Central memory CD8-positive, alpha-beta T cell (primary cell): ENCODE measurements at regions not wholly inside any gene's neighbourhood (a gene's known extent, or its start where the extent isn't known, plus 50 kb on each side); places are given as distances from the start of the nearest gene placed in this dataset.

Experiments used
- ATAC-seq: fragments of 150-1000 bp; cut with Tn5 transposase; replicated peaks from 2 replicates; pipeline ENCODE4 v1.10.0; 2022; ENCODE audit warnings: mild to moderate bottlenecking, moderate FRiP score, moderate number of reproducible peaks; ENCODE audit not compliant: poor library complexity, severe bottlenecking; ENCODE audit errors: extremely low read depth
- DNase-seq, 2 donors: peaks; one replicate each; pipeline ENCODE4 v3.0.0; 2021; ENCODE audit warnings: low spot score in 2 of 2
- H3K27ac Mint-ChIP-seq: one replicate; pipeline ENCODE4 v1.8.0; 2022; ENCODE audit warnings: low read depth, mild to moderate bottlenecking, moderate library complexity, mixed read lengths
- H3K27me3 Mint-ChIP-seq: one replicate; pipeline ENCODE4 v1.8.0; 2022; ENCODE audit warnings: mixed read lengths
- H3K36me3 Mint-ChIP-seq: one replicate; pipeline ENCODE4 v1.8.0; 2022; ENCODE audit warnings: mild to moderate bottlenecking, moderate library complexity, mixed read lengths; ENCODE audit not compliant: insufficient read depth
- H3K4me1 Mint-ChIP-seq: one replicate; pipeline ENCODE4 v1.8.0; 2022; ENCODE audit warnings: mixed read lengths
- H3K4me3 Mint-ChIP-seq: one replicate; pipeline ENCODE4 v1.8.0; 2022; ENCODE audit warnings: mild to moderate bottlenecking, moderate library complexity, mixed read lengths
- H3K9me3 Mint-ChIP-seq: one replicate; pipeline ENCODE4 v1.8.0; 2022; ENCODE audit warnings: mixed read lengths

- DNase-seq (no peak), ATAC-seq (no peak)
- H3K4me3 Mint-ChIP-seq, result no peak overlapping the region
- no peaks in the 10 kb centered on the region for H3K4me1 Mint-ChIP-seq
- H3K36me3 Mint-ChIP-seq, result no peaks in the 10 kb centered on the region
- H3K9me3 Mint-ChIP-seq, result no peaks in the 10 kb centered on the region
- no peaks in the 10 kb centered on the region for H3K27me3 Mint-ChIP-seq
- H3K27ac Mint-ChIP-seq, result no peak overlapping the region
Observed at GRCh38 chr9:14413812-14414211, 99.9 kb upstream of the NFIB start.

GRCh38 chr9:14412775-14413174 lies 98.8 kb upstream of the NFIB start:
- Mint-ChIP-seq H3K36me3 (no peaks in the 10 kb centered on the region), H3K4me3 (no peak overlapping the region), H3K9me3 (no peaks in the 10 kb centered on the region), H3K27me3 (no peaks in the 10 kb centered on the region), H3K27ac (no peak overlapping the region), H3K4me1 (no peaks in the 10 kb centered on the region)
- ATAC-seq, result no peak
- DNase-seq, result no peak

- Mint-ChIP-seq H3K36me3 (no peaks in the 10 kb centered on the region), H3K27me3 (no peaks in the 10 kb centered on the region), H3K9me3 (no peaks in the 10 kb centered on the region), H3K4me1 (no peaks in the 10 kb centered on the region), H3K4me3 (no peak overlapping the region), H3K27ac (no peak overlapping the region)
- ATAC-seq (no peak), DNase-seq (no peak)
Observed at GRCh38 chr9:14406463-14406862, 92.5 kb upstream of the NFIB start.

GRCh38 chr9:14405176-14405706 lies 91.3 kb upstream of the NFIB start:
- no peaks in the 10 kb centered on the region for H3K9me3 Mint-ChIP-seq
- no peak overlapping the region for H3K27ac Mint-ChIP-seq
- H3K4me3 Mint-ChIP-seq, result no peak overlapping the region
- no peaks in the 10 kb centered on the region for H3K27me3 Mint-ChIP-seq
- ATAC-seq (no peak), DNase-seq (no peak)
- H3K4me1 Mint-ChIP-seq, result no peaks in the 10 kb centered on the region
- H3K36me3 Mint-ChIP-seq, result no peaks in the 10 kb centered on the region

- Mint-ChIP-seq H3K4me3 (no peak overlapping the region), H3K27ac (no peak overlapping the region), H3K36me3 (no peaks in the 10 kb centered on the region), H3K9me3 (no peaks in the 10 kb centered on the region), H3K27me3 (no peaks in the 10 kb centered on the region), H3K4me1 (no peaks in the 10 kb centered on the region)
- DNase-seq, result no peak
- ATAC-seq, result no peak
Observed at GRCh38 chr9:14403081-14403480, 89.1 kb upstream of the NFIB start.

- no peaks in the 10 kb centered on the region for H3K4me1 Mint-ChIP-seq
- no peak overlapping the region for H3K27ac Mint-ChIP-seq
- DNase-seq (no peak), ATAC-seq (no peak)
- H3K9me3 Mint-ChIP-seq, result no peaks in the 10 kb centered on the region
- no peaks in the 10 kb centered on the region for H3K27me3 Mint-ChIP-seq
- no peak overlapping the region for H3K4me3 Mint-ChIP-seq
- H3K36me3 Mint-ChIP-seq, result no peaks in the 10 kb centered on the region
Observed at GRCh38 chr9:14402583-14402982, 88.6 kb upstream of the NFIB start.

GRCh38 chr9:14401911-14402310 lies 88.0 kb upstream of the NFIB start:
- Mint-ChIP-seq H3K36me3 (no peaks in the 10 kb centered on the region), H3K27ac (no peak overlapping the region), H3K27me3 (no peaks in the 10 kb centered on the region), H3K4me1 (no peaks in the 10 kb centered on the region), H3K4me3 (no peak overlapping the region), H3K9me3 (no peaks in the 10 kb centered on the region)
- no peak for ATAC-seq
- DNase-seq, result no peak

- Mint-ChIP-seq H3K36me3 (no peaks in the 10 kb centered on the region), H3K4me1 (no peaks in the 10 kb centered on the region), H3K27ac (no peak overlapping the region), H3K4me3 (no peak overlapping the region), H3K27me3 (no peaks in the 10 kb centered on the region), H3K9me3 (no peaks in the 10 kb centered on the region)
- DNase-seq (no peak), ATAC-seq (no peak)
Observed at GRCh38 chr9:14400658-14400995, 86.7 kb upstream of the NFIB start.

- H3K27ac Mint-ChIP-seq, result no peak overlapping the region
- H3K36me3 Mint-ChIP-seq, result no peaks in the 10 kb centered on the region
- H3K4me3 Mint-ChIP-seq, result no peak overlapping the region
- H3K4me1 Mint-ChIP-seq, result no peaks in the 10 kb centered on the region
- no peaks in the 10 kb centered on the region for H3K9me3 Mint-ChIP-seq
- no peaks in the 10 kb centered on the region for H3K27me3 Mint-ChIP-seq
- no peak for DNase-seq
- no peak for ATAC-seq
Observed at GRCh38 chr9:14399756-14400657, 86.1 kb upstream of the NFIB start.

GRCh38 chr9:14398473-14398872 lies 84.5 kb upstream of the NFIB start:
- no peaks in the 10 kb centered on the region for H3K4me1 Mint-ChIP-seq
- no peak overlapping the region for H3K4me3 Mint-ChIP-seq
- no peaks in the 10 kb centered on the region for H3K9me3 Mint-ChIP-seq
- no peak for DNase-seq
- H3K36me3 Mint-ChIP-seq, result no peaks in the 10 kb centered on the region
- H3K27me3 Mint-ChIP-seq, result no peaks in the 10 kb centered on the region
- no peak for ATAC-seq
- no peak overlapping the region for H3K27ac Mint-ChIP-seq

- ATAC-seq (no peak), DNase-seq (no peak)
- Mint-ChIP-seq H3K36me3 (no peaks in the 10 kb centered on the region), H3K4me1 (no peaks in the 10 kb centered on the region), H3K4me3 (no peak overlapping the region), H3K9me3 (peaks cover 5% of the 10 kb centered on the region), H3K27me3 (no peaks in the 10 kb centered on the region), H3K27ac (no peak overlapping the region)
Observed at GRCh38 chr9:14396171-14396570, 82.2 kb upstream of the NFIB start.

- Mint-ChIP-seq H3K9me3 (peaks cover 5% of the 10 kb centered on the region), H3K27ac (no peak overlapping the region), H3K4me1 (no peaks in the 10 kb centered on the region), H3K4me3 (no peak overlapping the region), H3K36me3 (no peaks in the 10 kb centered on the region), H3K27me3 (no peaks in the 10 kb centered on the region)
- ATAC-seq (no peak), DNase-seq (no peak)
Observed at GRCh38 chr9:14395317-14396082, 81.6 kb upstream of the NFIB start.

GRCh38 chr9:14393418-14393817 lies 79.5 kb upstream of the NFIB start:
- H3K27me3 Mint-ChIP-seq, result no peaks in the 10 kb centered on the region
- no peak for DNase-seq
- no peak overlapping the region for H3K4me3 Mint-ChIP-seq
- no peaks in the 10 kb centered on the region for H3K4me1 Mint-ChIP-seq
- no peaks in the 10 kb centered on the region for H3K36me3 Mint-ChIP-seq
- ATAC-seq, result no peak
- no peak overlapping the region for H3K27ac Mint-ChIP-seq
- peaks cover 5% of the 10 kb centered on the region for H3K9me3 Mint-ChIP-seq
